A549 (cell line): ENCODE measurements at regions not wholly inside any gene's neighbourhood (a gene's known extent, or its start where the extent isn't known, plus 50 kb on each side); places are given as distances from the start of the nearest gene placed in this dataset.

Experiments used
- CEBPB ChIP-seq, 2 experiments: fragments of >200 bp in 1 of 2; sonication (Bioruptor Twin) in 1 of 2; formaldehyde crosslinking in 1 of 2; IDR thresholded peaks; 2 replicates each; pipeline ENCODE4 v1.6.1; 2012 to 2016
- CHD2 ChIP-seq: fragments of 150-350 bp; IDR thresholded peaks from 2 replicates; pipeline ENCODE4 v1.6.1; 2014; ENCODE audit warnings: low read length; ENCODE audit not compliant: partially characterized antibody
- CTCF ChIP-seq: fragments of >200 bp; sonication (Bioruptor Twin); formaldehyde crosslinking; IDR thresholded peaks from 3 replicates; pipeline ENCODE4 v1.5.1; 2016
- ELK1 ChIP-seq: fragments of 150-350 bp; IDR thresholded peaks from 2 replicates; pipeline ENCODE4 v1.6.1; 2014; ENCODE audit warnings: low read depth, mild to moderate bottlenecking, low read length
- EP300 ChIP-seq, 2 experiments: fragments of >200 bp; sonication (Bioruptor Twin); formaldehyde crosslinking; IDR thresholded peaks; 2 replicates in 1 of 2; 3 replicates in 1 of 2; pipeline ENCODE4 v1.6.1; 2016 to 2017
- FOSL2 ChIP-seq, 2 experiments: fragments of 450-650 bp in 1 of 2; fragments of >200 bp in 1 of 2; sonication (Bioruptor Twin) in 1 of 2; formaldehyde crosslinking; IDR thresholded peaks; 2 replicates each; pipeline versions ENCODE4 v1.5.0 to v1.6.1; 2016 to 2020; ENCODE audit warnings: mild to moderate bottlenecking in 1 of 2, moderate library complexity in 1 of 2
- JUN ChIP-seq, 2 experiments: fragments of >200 bp; sonication (Bioruptor Twin); formaldehyde crosslinking; IDR thresholded peaks; 2 replicates in 1 of 2; 3 replicates in 1 of 2; pipeline ENCODE4 v1.6.1; 2016 to 2017
- PHF8 ChIP-seq: fragments of 200-600 bp; sonication (generic); IDR thresholded peaks from 2 replicates; pipeline ENCODE4 v1.6.1; 2016; ENCODE audit warnings: low read depth, mild to moderate bottlenecking, antibody characterized with exemption, moderate library complexity, borderline replicate concordance
- RAD21 ChIP-seq, 2 experiments: fragments of >200 bp in 1 of 2; sonication (Bioruptor Twin) in 1 of 2; formaldehyde crosslinking in 1 of 2; IDR thresholded peaks in 1 of 2; conservative IDR thresholded peaks in 1 of 2; 2 replicates in 1 of 2; 3 replicates in 1 of 2; pipeline ENCODE4 v1.6.1; 2012 to 2018; ENCODE audit warnings: inconsistent platforms in 1 of 2
- REST ChIP-seq: fragments of 200-600 bp; sonication (generic); IDR thresholded peaks from 2 replicates; pipeline ENCODE4 v1.6.1; 2016; ENCODE audit warnings: antibody characterized with exemption, mild to moderate bottlenecking, moderate library complexity
- RFX5 ChIP-seq: fragments of 450-650 bp; IDR thresholded peaks from 2 replicates; pipeline ENCODE4 v1.7.1; 2014; ENCODE audit warnings: antibody characterized with exemption, mild to moderate bottlenecking, moderate library complexity
- USF2 ChIP-seq: fragments of 450-650 bp; IDR thresholded peaks from 2 replicates; pipeline ENCODE4 v1.6.1; 2014; ENCODE audit warnings: antibody characterized with exemption
- ZFP36 ChIP-seq: fragments of 450-650 bp; IDR thresholded peaks from 2 replicates; pipeline ENCODE4 v1.6.1; 2014; ENCODE audit warnings: borderline replicate concordance; ENCODE audit not compliant: partially characterized antibody

- TF ChIP-seq CEBPB (IDR thresholded peaks at IDR 0.05) (no peak), FOSL2 (IDR thresholded peaks at IDR 0.05) (no peak), FOSL2 (CRISPR knock-in tag; IDR thresholded peaks at IDR 0.05) (no peak), USF2 (no peak), CTCF (no peak), RAD21 (conservative IDR thresholded peaks at IDR 0.05 in 1 of 2, IDR thresholded peaks at IDR 0.05 in 1 of 2) (no peak), PHF8 (no peak), REST (no peak), ELK1 (no peak), CHD2 (no peak), EP300 (IDR thresholded peaks at IDR 0.05) (no peak), JUN (IDR thresholded peaks at IDR 0.05) (no peak), ZFP36 (no peak), RFX5 (no peak)
Observed at GRCh38 chr20:57020364-57020763, 246.1 kb downstream of the BMP7 start.
